CD4-positive, alpha-beta T cell treated with Interleukin-15 for 1 hour (primary cell): ENCODE measurements at regions not wholly inside any gene's neighbourhood (a gene's known extent, or its start where the extent isn't known, plus 50 kb on each side); places are given as distances from the start of the nearest gene placed in this dataset.

Experiments
- DNase-seq: peaks from one replicate; pipeline ENCODE4 v3.0.0-alpha.2; 2020

GRCh38 chr2:226515344-226516055 lies 284.1 kb downstream of the IRS1 start:
- DNase-seq: no peak

- DNase-seq: no peak
Measured at GRCh38 chr2:226514895-226515294, 284.7 kb downstream of the IRS1 start.

GRCh38 chr2:226511311-226511710 lies 288.3 kb downstream of the IRS1 start:
- DNase-seq: no peak

- no peak for DNase-seq
Measured at GRCh38 chr2:226508683-226509082, 290.9 kb downstream of the IRS1 start.

GRCh38 chr2:226508005-226508404 lies 291.6 kb downstream of the IRS1 start:
- no peak for DNase-seq

GRCh38 chr2:226497146-226497909 lies 302.3 kb downstream of the IRS1 start:
- no peak for DNase-seq

- DNase-seq: no peak
Measured at GRCh38 chr2:226496273-226496550, 303.4 kb downstream of the IRS1 start.

- no peak for DNase-seq
Measured at GRCh38 chr2:226495466-226496272, 304.0 kb downstream of the IRS1 start.

- no peak for DNase-seq
Measured at GRCh38 chr2:226491112-226491511, 308.5 kb downstream of the IRS1 start.

- DNase-seq: no peak
Measured at GRCh38 chr2:226489775-226490541, 309.7 kb downstream of the IRS1 start.

GRCh38 chr2:226488034-226488433 lies 311.6 kb downstream of the IRS1 start:
- DNase-seq: no peak

GRCh38 chr2:226487573-226487972 lies 312.0 kb downstream of the IRS1 start:
- DNase-seq: no peak

- DNase-seq: no peak
Measured at GRCh38 chr2:226483745-226484619, 315.6 kb downstream of the IRS1 start.

- DNase-seq: no peak
Measured at GRCh38 chr2:226483143-226483542, 316.5 kb downstream of the IRS1 start.

- no peak for DNase-seq
Measured at GRCh38 chr2:226478109-226478809, 321.4 kb downstream of the IRS1 start.

- DNase-seq: no peak
Measured at GRCh38 chr2:226477221-226478108, 322.2 kb downstream of the IRS1 start.

- no peak for DNase-seq
Measured at GRCh38 chr2:226475650-226476049, 324.0 kb downstream of the IRS1 start.

GRCh38 chr2:226474131-226474530 lies 325.5 kb downstream of the IRS1 start:
- DNase-seq: no peak

- DNase-seq: no peak
Measured at GRCh38 chr2:226471987-226472470, 327.6 kb downstream of the IRS1 start.

GRCh38 chr2:226467633-226468032 lies 332.0 kb downstream of the IRS1 start:
- no peak for DNase-seq
